HG03064 (cell line): ENCODE measurements at regions not wholly inside any gene's neighbourhood (a gene's known extent, or its start where the extent isn't known, plus 50 kb on each side); places are given as distances from the start of the nearest gene placed in this dataset.

Experiments
- ATAC-seq: cut with Tn5 transposase; IDR thresholded peaks from one replicate; pipeline ENCODE4 v1.9.1; 2021; ENCODE audit warnings: low read depth; ENCODE audit not compliant: unreplicated experiment

DNA sequence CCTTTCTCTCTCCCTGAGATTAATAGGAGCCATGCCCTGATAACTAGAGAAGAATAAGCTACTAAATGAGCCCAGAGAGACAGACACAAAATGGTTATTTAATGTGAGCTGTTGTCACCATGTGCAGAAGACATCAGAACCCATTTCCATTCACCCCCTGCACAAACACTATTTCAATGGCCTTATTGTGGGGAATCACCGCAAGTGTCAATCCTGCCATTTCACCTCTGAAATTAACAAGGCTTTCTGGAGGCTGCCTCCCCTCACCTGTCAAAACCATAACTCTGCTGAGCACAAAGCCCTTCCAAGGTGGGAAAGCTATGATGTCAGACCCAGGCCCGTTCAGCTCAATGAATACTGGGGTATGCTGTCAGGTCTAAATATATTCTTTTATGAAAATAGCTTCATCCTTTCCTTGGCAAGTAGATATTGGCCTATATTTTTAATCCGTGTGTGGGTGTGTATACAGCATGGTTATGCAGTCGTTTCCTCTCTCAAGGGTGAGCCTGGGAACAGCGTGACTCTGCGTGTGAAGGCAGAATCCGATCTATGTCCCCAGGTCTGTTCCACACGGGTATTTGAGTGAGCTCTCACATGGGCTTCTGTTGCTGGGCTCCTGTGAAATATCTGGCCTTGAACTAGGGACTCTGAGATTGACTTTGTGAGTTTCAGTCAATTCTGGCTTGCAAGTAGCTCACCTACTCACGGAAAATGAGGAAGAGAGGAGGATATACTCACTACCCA lies 266.3 kb downstream of the FBXW7 start:
- ATAC-seq = no peak

DNA sequence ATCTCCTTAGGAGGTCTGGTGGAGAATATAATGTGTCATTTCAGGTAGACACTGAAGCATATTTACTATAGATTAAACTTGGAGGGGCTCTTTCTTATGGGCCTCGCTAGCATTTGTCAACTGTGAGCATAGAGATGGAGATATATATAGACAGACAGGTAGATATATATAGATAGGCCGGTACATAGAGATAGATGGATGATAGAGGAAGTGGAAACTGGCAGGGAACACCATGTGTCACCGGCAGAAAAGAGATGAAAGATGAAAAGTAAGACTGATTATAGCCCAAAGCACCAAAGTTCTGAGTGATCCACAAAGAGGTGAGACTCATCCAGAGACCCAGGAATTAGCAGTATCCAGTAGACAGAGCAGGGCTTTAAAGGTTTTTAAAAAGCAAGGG lies 268.1 kb downstream of the FBXW7 start:
- ATAC-seq = no peak

GRCh38 chr4:152266831-152267480 lies 268.9 kb downstream of the FBXW7 start:
- ATAC-seq = no peak

GRCh38 chr4:152265149-152265621 lies 270.7 kb downstream of the FBXW7 start:
- no peak for ATAC-seq

DNA sequence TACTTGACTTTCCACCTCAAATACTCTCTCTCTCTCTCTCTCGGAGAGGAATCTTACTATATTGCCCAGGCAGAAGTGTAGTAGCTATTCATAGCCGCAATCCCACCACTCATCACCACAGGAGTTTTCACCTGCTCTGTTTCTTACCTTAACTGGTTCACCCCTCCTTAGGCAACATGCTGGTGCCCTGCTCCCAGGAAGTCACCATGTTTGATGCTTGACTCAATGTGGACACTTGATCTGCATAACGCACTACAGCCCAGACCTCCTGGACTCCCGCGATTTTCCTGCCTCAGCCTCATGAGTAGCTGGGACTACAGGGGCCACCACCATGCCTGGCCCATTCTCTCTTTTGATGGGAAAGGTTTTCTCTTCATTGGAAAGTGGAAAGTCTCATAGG lies 271.8 kb downstream of the FBXW7 start:
- ATAC-seq = no peak

DNA sequence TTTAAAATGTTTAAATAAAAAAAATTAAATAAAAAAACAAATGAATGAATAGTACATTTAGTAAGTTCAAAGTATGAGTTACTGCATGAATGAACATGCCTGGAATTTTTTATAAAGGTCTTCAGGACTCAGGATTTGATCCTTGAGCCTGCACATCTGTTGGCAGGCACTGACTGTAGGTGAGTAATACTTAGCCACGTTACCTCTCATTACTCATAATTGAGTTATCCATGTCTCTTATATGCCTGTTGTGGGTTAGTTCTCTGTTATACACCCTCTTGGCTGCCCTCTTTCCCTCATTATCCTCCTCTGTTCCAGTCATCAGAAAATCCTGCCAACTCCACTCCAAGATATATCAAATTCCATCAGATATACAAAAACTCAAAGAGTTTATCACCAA lies 276.0 kb downstream of the FBXW7 start:
- no peak for ATAC-seq

- no peak for ATAC-seq
Measured at GRCh38 chr4:152258804-152259708, 276.8 kb downstream of the FBXW7 start.

- ATAC-seq = no peak
Measured at GRCh38 chr4:152258391-152258790, 277.5 kb downstream of the FBXW7 start.

- ATAC-seq = no peak
Measured at GRCh38 chr4:152257601-152258066, 278.3 kb downstream of the FBXW7 start.

- ATAC-seq = no peak
Measured at GRCh38 chr4:152256996-152257395, 278.9 kb downstream of the FBXW7 start.

- ATAC-seq = peak; percentile 97
Measured at GRCh38 chr4:152255437-152255836, 280.5 kb downstream of the FBXW7 start.

GRCh38 chr4:152248347-152248746 lies 287.5 kb downstream of the FBXW7 start:
- no peak for ATAC-seq

DNA sequence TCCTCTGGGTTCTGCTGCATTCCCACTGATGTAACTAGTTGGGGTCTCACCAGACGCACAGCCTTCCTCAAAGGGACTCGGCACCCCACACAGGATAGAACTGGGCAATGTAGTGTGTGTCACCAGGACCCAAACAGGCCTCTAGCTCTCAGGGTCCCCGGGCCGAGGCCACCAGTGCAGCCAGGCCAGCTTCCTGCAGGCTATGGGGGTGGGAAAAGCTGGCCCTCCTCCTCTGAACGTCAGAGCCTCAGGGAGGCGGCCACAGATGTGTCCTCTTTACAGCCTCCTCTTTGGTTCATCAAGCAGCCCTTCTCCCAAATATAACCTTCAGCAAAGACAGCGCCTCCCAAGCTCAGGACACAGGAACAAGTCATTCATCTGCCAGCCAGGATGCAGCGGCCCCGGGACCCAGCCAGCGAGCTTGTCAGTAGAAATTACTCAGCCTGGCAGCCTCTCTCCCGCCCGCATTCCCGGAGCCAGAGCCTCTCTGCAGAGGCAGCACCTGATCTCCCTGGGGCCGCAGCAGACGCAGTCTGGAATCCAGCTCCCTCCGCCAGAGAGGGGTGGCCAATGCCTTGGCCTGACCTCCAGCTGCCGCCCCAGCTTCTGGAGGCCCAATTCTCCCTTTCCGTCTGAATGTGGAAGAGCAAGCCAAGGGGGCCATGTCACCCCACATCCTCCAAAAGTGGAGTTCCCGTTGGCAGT lies 288.5 kb downstream of the FBXW7 start:
- ATAC-seq = no peak

DNA sequence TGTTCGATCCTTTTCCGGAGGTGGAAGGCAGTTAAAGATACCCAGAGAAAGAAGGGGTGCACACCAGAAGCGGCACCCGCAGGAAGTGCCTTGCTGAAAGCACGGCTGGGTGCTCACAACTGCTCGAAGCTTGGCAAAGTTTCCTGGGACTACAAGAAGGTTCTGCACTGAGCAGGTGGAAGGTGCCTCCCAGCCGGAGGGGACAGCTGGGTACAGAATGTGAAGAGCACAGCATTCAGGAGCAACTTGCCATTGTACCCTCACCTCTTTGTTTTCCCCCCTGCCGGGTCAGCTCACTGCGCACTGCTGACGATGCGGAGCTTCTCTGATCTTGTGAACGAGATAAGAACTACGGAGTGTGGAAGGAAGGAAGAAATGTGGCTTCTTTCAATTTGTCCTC lies 289.2 kb downstream of the FBXW7 start:
- no peak for ATAC-seq

- no peak for ATAC-seq
Measured at GRCh38 chr4:152245680-152246079, 290.2 kb downstream of the FBXW7 start.

DNA sequence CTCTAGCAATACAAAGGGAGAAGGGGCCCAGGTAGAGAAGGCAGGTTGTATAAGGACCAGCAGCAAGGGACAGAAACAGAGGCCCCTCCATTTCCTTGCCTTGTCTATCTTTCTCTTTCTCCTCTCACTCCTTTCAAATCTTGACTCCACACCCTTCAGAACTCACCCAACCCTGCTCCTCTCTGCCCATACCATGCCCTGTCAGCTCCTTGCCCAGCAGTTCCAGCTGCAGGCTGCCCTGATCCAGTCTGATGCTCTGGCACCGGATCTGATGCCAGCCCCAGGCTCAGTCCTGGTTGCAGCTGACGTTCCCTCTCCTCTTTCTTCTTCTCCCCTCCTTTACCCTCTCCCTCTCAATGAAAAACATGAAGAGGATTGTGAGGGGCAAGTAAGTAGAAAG lies 291.2 kb downstream of the FBXW7 start:
- no peak for ATAC-seq

- ATAC-seq = no peak
Measured at GRCh38 chr4:152243896-152244595, 291.8 kb downstream of the FBXW7 start.

- no peak for ATAC-seq
Measured at GRCh38 chr4:152243206-152243605, 292.7 kb downstream of the FBXW7 start.

DNA sequence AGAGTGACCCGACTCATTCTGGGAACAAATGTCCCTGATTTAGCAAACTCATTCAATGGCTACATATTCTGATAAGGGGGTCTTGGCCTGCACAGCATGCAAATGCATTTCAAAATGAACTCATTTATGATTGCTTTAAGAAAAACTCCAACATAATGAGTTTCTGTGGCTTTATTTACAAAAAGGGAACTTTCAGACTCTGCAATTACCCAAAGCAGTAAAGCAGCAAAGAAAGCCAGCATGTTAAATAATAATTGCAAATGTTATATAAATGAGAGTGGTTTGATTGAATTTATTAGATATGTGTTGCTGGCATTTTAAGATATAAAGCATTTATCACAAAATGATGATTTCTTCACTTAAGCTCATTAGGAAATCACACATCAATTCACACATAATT lies 295.7 kb downstream of the FBXW7 start:
- no peak for ATAC-seq

DNA sequence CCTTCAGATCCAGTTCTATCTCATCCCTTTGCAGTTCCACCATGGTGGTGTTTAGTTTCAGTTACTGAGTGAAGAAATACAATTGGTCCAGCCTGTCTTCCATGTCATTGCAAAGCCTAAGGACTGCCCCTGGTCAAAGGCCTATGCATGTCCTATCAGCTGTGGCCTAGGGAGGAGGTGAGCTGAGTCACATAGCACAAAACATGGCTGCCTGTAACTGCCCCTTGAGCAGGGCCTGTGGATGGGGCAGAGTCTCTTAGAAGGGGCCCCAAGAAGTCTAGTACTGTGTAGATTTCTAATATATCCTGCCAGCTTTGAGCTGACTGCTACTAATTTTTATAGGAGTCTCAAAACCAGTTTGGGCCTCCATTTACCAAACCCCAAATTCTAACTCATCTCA lies 296.7 kb downstream of the FBXW7 start:
- ATAC-seq = no peak
